Calu3 (cell line): ENCODE measurements at regions not wholly inside any gene's neighbourhood (a gene's known extent, or its start where the extent isn't known, plus 50 kb on each side); places are given as distances from the start of the nearest gene placed in this dataset.

Experiments used
- BruUV-seq: library from RNA; stranded (reverse); fragments of 400-500 nt; replicated peaks from 2 replicates; lab custom pipeline; 2021; lab: Mats Ljungman, UMichigan
- CTCF ChIA-PET: fragments of 300-600 bp; sonication (Branson Sonifier 250); formaldehyde crosslinking; loops from one replicate; lab custom pipeline; 2022; ENCODE audit warnings: antibody characterized with exemption; lab: Charles Lee
- DNase-seq: peaks from one replicate; pipeline ENCODE4 v3.0.0; 2022
- H3K27ac Mint-ChIP-seq: one replicate; pipeline ENCODE4 v1.8.0; 2022; ENCODE audit warnings: mixed read lengths; ENCODE audit not compliant: unreplicated experiment
- H3K27me3 Mint-ChIP-seq: one replicate; pipeline ENCODE4 v1.8.0; 2022; ENCODE audit warnings: mixed read lengths; ENCODE audit not compliant: unreplicated experiment
- H3K36me3 Mint-ChIP-seq: one replicate; pipeline ENCODE4 v1.8.0; 2022; ENCODE audit warnings: mild to moderate bottlenecking, moderate library complexity, mixed read lengths; ENCODE audit not compliant: insufficient read depth, unreplicated experiment
- H3K4me1 Mint-ChIP-seq: one replicate; pipeline ENCODE4 v1.8.0; 2022; ENCODE audit warnings: mild to moderate bottlenecking, low read depth, mixed read lengths; ENCODE audit not compliant: unreplicated experiment
- H3K4me3 Mint-ChIP-seq: one replicate; pipeline ENCODE4 v1.8.0; 2022; ENCODE audit warnings: mild to moderate bottlenecking, low read depth, moderate library complexity, mixed read lengths; ENCODE audit not compliant: unreplicated experiment
- H3K9me3 Mint-ChIP-seq: one replicate; pipeline ENCODE4 v1.8.0; 2022; ENCODE audit warnings: low read depth, mixed read lengths; ENCODE audit not compliant: unreplicated experiment
- intact Hi-C: fragments of 100-400 bp; cut with micrococcal nuclease; formaldehyde crosslinking; loops from one replicate; pipeline ENCODE4 v1.10.0; 2022; ENCODE audit not compliant: unreplicated experiment
- TF ChIP-seq, protein P1 (sequence below): fragments of 200-600 bp; IDR thresholded peaks from one replicate; pipeline ENCODE4 v1.8.0; 2022; ENCODE audit warnings: antibody characterized with exemption; ENCODE audit not compliant: unreplicated experiment

DNA sequence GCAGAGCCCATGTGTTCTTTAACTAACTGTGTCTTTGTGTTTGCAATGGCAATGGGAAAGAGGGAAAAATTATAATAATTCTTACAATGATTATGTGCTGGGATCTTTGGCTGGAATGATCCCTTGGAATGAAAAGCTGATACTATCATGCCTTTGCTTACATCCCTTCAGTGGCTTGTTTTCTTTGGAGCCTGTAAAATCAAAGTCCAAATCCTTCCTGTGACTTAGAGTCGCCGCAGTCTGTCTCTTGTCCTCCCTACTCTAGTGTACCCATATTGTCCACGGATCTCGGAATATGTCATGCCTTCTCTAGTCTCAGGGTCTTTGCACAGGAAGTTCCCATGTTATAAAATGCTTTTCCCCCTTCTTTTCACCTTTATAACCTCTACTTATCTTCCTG is 111.7 kb upstream of the MAF start:
- intact Hi-C loops = no loop called here
- no peak overlapping the region for H3K4me3 Mint-ChIP-seq
- no peaks in the 10 kb centered on the region for H3K36me3 Mint-ChIP-seq

DNA sequence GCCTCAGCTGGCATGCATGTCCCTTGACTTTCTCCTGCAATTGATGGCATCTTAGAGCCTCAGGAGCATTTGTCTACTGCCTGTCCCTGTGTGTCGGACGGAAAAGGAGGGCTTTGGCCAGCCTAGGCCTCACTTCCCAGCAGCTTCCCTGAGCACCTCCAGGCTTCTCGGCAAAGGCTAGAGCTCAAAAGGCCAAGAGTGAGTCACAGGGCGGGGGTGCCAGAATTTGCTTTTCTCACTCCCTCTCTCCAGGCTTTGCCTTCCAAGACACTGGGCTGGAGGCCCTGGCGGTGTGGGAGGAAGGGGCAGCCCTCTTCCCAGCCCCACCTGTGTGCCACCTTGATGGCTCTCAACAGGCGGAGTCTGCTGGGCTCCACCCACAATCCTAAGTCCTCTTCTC is 107.3 kb upstream of the MAF start:
- intact Hi-C loops = no loop called here
- peak; percentile 5 for DNase-seq

More for the DNA sequence above, 111.7 kb upstream of the MAF start:
- TF ChIP-seq, protein P1, sequence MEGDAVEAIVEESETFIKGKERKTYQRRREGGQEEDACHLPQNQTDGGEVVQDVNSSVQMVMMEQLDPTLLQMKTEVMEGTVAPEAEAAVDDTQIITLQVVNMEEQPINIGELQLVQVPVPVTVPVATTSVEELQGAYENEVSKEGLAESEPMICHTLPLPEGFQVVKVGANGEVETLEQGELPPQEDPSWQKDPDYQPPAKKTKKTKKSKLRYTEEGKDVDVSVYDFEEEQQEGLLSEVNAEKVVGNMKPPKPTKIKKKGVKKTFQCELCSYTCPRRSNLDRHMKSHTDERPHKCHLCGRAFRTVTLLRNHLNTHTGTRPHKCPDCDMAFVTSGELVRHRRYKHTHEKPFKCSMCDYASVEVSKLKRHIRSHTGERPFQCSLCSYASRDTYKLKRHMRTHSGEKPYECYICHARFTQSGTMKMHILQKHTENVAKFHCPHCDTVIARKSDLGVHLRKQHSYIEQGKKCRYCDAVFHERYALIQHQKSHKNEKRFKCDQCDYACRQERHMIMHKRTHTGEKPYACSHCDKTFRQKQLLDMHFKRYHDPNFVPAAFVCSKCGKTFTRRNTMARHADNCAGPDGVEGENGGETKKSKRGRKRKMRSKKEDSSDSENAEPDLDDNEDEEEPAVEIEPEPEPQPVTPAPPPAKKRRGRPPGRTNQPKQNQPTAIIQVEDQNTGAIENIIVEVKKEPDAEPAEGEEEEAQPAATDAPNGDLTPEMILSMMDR = no peak
- H3K9me3 Mint-ChIP-seq = no peaks in the 10 kb centered on the region
- H3K27me3 Mint-ChIP-seq = no peaks in the 10 kb centered on the region
- no TSS peak for BruUV-seq
- H3K4me1 Mint-ChIP-seq = no peaks in the 10 kb centered on the region
- DNase-seq = no peak
- H3K27ac Mint-ChIP-seq = no peak overlapping the region
- CTCF ChIA-PET = no interaction called here

DNA sequence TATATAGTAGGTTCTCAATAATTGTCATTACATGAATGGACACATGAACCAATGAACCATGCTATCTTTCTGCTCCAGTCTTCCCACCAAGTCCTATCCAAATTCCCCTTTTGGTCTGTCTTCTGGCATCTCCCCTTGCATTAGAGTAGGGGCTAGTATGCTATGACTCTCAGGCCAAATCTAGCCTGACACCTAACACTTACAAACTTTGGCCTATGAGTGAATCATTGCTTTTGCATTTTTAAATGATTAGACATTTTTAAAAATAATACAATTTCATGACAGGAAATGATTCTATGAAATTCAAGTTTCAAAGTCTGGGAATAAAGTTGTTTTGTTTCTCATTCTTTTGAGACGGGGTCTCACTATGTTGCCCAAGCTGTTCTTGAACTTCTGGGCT is 102.5 kb upstream of the MAF start:
- Mint-ChIP-seq H3K27me3 (no peaks in the 10 kb centered on the region), H3K9me3 (no peaks in the 10 kb centered on the region), H3K27ac (no peak overlapping the region), H3K36me3 (no peaks in the 10 kb centered on the region), H3K4me1 (no peaks in the 10 kb centered on the region), H3K4me3 (no peak overlapping the region)
- TF ChIP-seq, protein P1 = no peak
- CTCF ChIA-PET = interaction anchor here (0.6 kb wide), 1 partner anchor 285 kb away, joined by 5 read pairs; no protein-coding TSS in a partner anchor
- intact Hi-C loops = no loop called here
- no peak for DNase-seq
- no TSS peak for BruUV-seq

More for the DNA sequence above, 107.3 kb upstream of the MAF start:
- TF ChIP-seq, protein P1 = no peak
- Mint-ChIP-seq H3K9me3 (no peaks in the 10 kb centered on the region), H3K4me1 (no peaks in the 10 kb centered on the region), H3K27ac (no peak overlapping the region), H3K36me3 (no peaks in the 10 kb centered on the region), H3K4me3 (no peak overlapping the region), H3K27me3 (no peaks in the 10 kb centered on the region)
- CTCF ChIA-PET = no interaction called here
- no TSS peak for BruUV-seq

DNA sequence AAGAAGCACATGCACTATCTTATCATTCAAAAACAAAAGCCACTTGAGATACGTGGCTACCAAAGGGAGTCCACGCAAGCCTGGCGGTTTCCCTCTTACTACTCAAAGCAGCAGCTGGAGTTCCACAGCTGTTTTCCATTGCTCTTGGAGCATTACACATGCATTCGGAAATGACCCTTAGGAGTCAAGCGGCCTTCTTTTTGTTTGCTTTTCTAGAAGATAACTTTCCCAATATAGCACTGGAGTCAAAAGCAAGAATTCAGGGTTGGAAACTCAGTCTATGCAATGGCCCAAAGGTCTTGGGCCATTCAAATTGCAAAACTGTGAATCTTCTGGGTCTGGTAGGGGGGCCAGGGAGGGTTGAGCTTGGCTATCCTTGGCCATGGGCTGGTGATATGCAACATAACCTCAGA is 97.8 kb upstream of the MAF start:
- H3K9me3 Mint-ChIP-seq = no peaks in the 10 kb centered on the region
- intact Hi-C loops = no loop called here
- CTCF ChIA-PET = no interaction called here
- BruUV-seq = no TSS peak
- H3K4me1 Mint-ChIP-seq = no peaks in the 10 kb centered on the region
- no peak for DNase-seq
- H3K27me3 Mint-ChIP-seq = no peaks in the 10 kb centered on the region
- no peak overlapping the region for H3K27ac Mint-ChIP-seq
- no peaks in the 10 kb centered on the region for H3K36me3 Mint-ChIP-seq
- no peak overlapping the region for H3K4me3 Mint-ChIP-seq
- TF ChIP-seq, protein P1 = no peak
